ENCODE measurements at regions not wholly inside any gene's neighbourhood (a gene's known extent, or its start where the extent isn't known, plus 50 kb on each side); places are given as distances from the start of the nearest gene placed in this dataset.

DNA sequence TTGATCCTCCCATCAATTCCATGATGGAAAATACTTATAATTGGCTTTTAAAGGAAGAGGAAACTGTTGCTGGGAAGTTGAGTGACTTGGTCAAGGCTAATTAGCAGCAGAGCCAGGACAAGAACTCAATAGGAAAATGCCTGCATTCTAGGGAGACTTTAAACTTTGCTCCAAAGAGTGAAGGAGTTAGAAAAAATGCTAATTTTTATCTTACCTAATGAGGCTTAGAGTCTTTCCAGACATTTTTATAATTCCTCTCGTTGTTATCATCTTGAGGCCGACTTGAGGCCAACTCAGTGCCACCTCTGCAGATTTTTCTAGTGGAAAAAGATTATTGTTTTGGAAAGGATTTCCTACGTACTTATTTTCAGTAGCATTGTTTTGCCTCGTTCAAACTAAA lies 344.6 kb downstream of the ETNK1 start:
- Histone ChIP-seq H3K4me2 (ENCODE audit: insufficient read depth, low read length) (peak overlapping the region; percentile 17), H3K4me3 (ENCODE audit: insufficient read depth, low read length) (no peak overlapping the region)
- no peak for DNase-seq (ENCODE audit: insufficient read length, low spot score, missing footprints)

DNA sequence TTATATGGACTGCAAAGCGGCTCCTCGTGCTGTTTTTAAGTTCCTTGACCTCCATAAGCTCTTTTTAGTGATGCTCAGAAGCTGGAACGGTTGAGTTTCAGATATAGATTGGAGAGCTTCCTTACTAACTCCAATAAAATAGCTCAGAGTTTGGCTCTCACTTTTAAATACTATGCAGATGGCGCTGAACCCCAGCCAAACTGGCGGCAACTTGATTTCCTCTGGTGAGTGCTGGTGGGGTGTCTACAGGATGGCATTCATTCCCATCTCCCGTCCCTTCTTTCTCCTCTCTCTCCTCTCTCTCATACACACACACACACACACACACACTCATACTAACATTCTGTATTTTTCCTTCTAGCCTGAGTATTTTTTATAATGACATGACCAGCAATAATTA lies 346.3 kb downstream of the ETNK1 start:
- H3K9me3 ChIP-seq (ENCODE audit: low read depth, low read length), result no peaks in the 10 kb centered on the region
- no peaks in the 10 kb centered on the region for H3K79me2 ChIP-seq (ENCODE audit: insufficient read depth, low read length)
- H3K36me3 ChIP-seq (ENCODE audit: insufficient read depth, low read length), result no peaks in the 10 kb centered on the region
- H3K27me3 ChIP-seq (ENCODE audit: insufficient read depth, low read length), result no peaks in the 10 kb centered on the region
- H3K4me2 ChIP-seq (ENCODE audit: insufficient read depth, low read length), result peak overlapping the region; percentile 60
- peaks cover 17% of the 10 kb centered on the region for H3K4me1 ChIP-seq (ENCODE audit: insufficient read depth, low read length)
- no peak overlapping the region for H3K27ac ChIP-seq (ENCODE audit: low read depth, low read length)
- no peak for DNase-seq (ENCODE audit: insufficient read length, low spot score, missing footprints)
- H3K4me3 ChIP-seq (ENCODE audit: insufficient read depth, low read length), result peak overlapping the region; percentile 18
- H4K20me1 ChIP-seq (ENCODE audit: insufficient read depth, low read length), result no peaks in the 10 kb centered on the region
- H2AFZ ChIP-seq (ENCODE audit: low read length), result peak overlapping the region; percentile 44
- TF ChIP-seq, protein P1, sequence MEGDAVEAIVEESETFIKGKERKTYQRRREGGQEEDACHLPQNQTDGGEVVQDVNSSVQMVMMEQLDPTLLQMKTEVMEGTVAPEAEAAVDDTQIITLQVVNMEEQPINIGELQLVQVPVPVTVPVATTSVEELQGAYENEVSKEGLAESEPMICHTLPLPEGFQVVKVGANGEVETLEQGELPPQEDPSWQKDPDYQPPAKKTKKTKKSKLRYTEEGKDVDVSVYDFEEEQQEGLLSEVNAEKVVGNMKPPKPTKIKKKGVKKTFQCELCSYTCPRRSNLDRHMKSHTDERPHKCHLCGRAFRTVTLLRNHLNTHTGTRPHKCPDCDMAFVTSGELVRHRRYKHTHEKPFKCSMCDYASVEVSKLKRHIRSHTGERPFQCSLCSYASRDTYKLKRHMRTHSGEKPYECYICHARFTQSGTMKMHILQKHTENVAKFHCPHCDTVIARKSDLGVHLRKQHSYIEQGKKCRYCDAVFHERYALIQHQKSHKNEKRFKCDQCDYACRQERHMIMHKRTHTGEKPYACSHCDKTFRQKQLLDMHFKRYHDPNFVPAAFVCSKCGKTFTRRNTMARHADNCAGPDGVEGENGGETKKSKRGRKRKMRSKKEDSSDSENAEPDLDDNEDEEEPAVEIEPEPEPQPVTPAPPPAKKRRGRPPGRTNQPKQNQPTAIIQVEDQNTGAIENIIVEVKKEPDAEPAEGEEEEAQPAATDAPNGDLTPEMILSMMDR (IDR thresholded peaks at IDR 0.05; ENCODE audit: extremely low read depth, low read depth, low read length), result no peak

More for the DNA sequence above, 344.6 kb downstream of the ETNK1 start:
- no peak overlapping the region for H3K27ac ChIP-seq (ENCODE audit: low read depth, low read length)
- H2AFZ ChIP-seq (ENCODE audit: low read length), result peak overlapping the region; percentile 50
- H3K9me3 ChIP-seq (ENCODE audit: low read depth, low read length), result no peaks in the 10 kb centered on the region
- H3K79me2 ChIP-seq (ENCODE audit: insufficient read depth, low read length), result no peaks in the 10 kb centered on the region
- H3K36me3 ChIP-seq (ENCODE audit: insufficient read depth, low read length), result no peaks in the 10 kb centered on the region
- TF ChIP-seq, protein P1 (IDR thresholded peaks at IDR 0.05; ENCODE audit: extremely low read depth, low read depth, low read length), result no peak
- H4K20me1 ChIP-seq (ENCODE audit: insufficient read depth, low read length), result no peaks in the 10 kb centered on the region
- H3K4me1 ChIP-seq (ENCODE audit: insufficient read depth, low read length), result peaks cover 7% of the 10 kb centered on the region
- H3K27me3 ChIP-seq (ENCODE audit: insufficient read depth, low read length), result peaks cover 3% of the 10 kb centered on the region

DNA sequence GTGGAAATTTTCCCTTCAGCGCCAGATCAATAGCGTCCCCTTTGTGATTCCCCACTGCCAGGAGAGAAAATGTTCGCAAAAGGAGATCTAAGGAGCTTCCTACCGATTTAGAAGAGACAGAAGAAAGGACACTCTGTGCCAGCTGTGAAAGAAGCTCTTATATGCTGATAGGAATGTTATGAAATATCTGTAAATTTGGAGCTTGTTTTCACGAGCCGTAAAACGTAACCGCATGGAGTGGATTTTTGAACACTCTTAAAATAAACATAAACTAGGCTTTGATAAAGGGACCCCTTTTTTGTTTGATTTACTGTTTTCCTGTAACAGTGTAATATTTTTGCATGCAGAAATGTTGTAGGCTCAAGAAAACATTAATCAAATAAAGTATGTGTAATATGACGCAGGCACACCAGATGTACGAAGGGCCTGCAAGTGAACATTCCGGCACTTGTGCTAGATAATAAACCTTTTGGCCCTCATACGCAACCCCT lies 346.8 kb downstream of the ETNK1 start:
- Histone ChIP-seq H3K4me3 (ENCODE audit: insufficient read depth, low read length) (peak overlapping the region; percentile 18), H3K4me1 (ENCODE audit: insufficient read depth, low read length) (peaks cover 17% of the 10 kb centered on the region), H4K20me1 (ENCODE audit: insufficient read depth, low read length) (no peaks in the 10 kb centered on the region), H3K36me3 (ENCODE audit: insufficient read depth, low read length) (no peaks in the 10 kb centered on the region), H3K4me2 (ENCODE audit: insufficient read depth, low read length) (peak overlapping the region; percentile 60), H3K27ac (ENCODE audit: low read depth, low read length) (no peak overlapping the region), H3K27me3 (ENCODE audit: insufficient read depth, low read length) (no peaks in the 10 kb centered on the region), H3K79me2 (ENCODE audit: insufficient read depth, low read length) (no peaks in the 10 kb centered on the region), H3K9me3 (ENCODE audit: low read depth, low read length) (no peaks in the 10 kb centered on the region), H2AFZ (ENCODE audit: low read length) (peak overlapping the region; percentile 44)
- TF ChIP-seq, protein P1 (IDR thresholded peaks at IDR 0.05; ENCODE audit: extremely low read depth, low read depth, low read length), result no peak
- DNase-seq (ENCODE audit: insufficient read length, low spot score, missing footprints), result no peak

DNA sequence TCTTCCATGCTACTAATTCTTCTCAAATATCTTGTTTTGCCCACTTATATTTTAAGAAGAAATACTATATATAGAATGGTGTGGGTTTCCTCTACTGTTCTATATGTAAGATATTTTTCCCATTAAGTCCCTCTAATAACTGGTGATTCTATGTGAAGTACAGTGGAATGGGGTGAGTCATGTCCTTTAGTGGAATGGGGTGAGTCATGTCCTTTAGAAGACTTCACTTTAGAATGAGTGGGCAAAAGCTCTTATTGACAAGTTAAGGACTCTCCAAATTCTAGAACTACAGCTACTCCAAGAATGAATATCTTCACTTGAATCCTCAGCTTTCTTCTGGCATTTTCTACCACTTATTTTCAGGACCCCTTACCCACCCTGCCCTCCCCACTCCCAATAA lies 349.9 kb downstream of the ETNK1 start:
- no peak for DNase-seq (ENCODE audit: insufficient read length, low spot score, missing footprints)
- Histone ChIP-seq H3K4me3 (ENCODE audit: insufficient read depth, low read length) (no peak overlapping the region), H3K27ac (ENCODE audit: low read depth, low read length) (peak overlapping the region; percentile 11), H4K20me1 (ENCODE audit: insufficient read depth, low read length) (no peaks in the 10 kb centered on the region), H3K4me1 (ENCODE audit: insufficient read depth, low read length) (peaks cover 27% of the 10 kb centered on the region), H3K36me3 (ENCODE audit: insufficient read depth, low read length) (no peaks in the 10 kb centered on the region), H2AFZ (ENCODE audit: low read length) (no peak overlapping the region), H3K79me2 (ENCODE audit: insufficient read depth, low read length) (no peaks in the 10 kb centered on the region), H3K9me3 (ENCODE audit: low read depth, low read length) (no peaks in the 10 kb centered on the region), H3K27me3 (ENCODE audit: insufficient read depth, low read length) (no peaks in the 10 kb centered on the region), H3K4me2 (ENCODE audit: insufficient read depth, low read length) (peak overlapping the region; percentile 24)
- TF ChIP-seq, protein P1 (IDR thresholded peaks at IDR 0.05; ENCODE audit: extremely low read depth, low read depth, low read length), result no peak

Data from osteoblast (primary cell).